ENCODE measurements at regions not wholly inside any gene's neighbourhood (a gene's known extent, or its start where the extent isn't known, plus 50 kb on each side); places are given as distances from the start of the nearest gene placed in this dataset.

DNA sequence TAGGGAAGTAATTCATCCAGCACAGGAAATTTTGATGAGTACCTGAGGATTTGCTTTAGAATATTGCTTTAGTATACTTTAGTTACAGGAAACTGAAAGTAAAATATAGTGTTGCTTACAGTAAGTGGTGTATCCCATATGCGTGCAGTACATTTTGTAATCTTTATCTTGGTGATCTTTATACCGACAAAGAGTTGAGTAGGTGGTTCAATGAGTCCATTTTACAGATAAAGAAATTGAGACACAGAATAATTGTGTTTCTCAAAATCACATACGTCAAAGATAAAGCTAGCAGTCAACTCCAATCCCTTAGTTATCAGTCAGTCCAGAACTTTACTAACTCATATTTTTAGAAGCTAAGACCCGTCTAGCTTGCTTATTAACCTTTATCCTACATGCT, 65.8 kb upstream of the E2F3 start:
- Histone ChIP-seq H3K4me1 (ENCODE audit: insufficient read depth) (no peaks in the 10 kb centered on the region), H3K79me2 (replicated peaks; ENCODE audit: insufficient read depth) (no peaks in the 10 kb centered on the region), H3K4me3 (no peak overlapping the region), H3K36me3 (ENCODE audit: insufficient read depth) (no peaks in the 10 kb centered on the region), H3K9me2 (ENCODE audit: insufficient read depth) (peaks cover 4% of the 10 kb centered on the region; the same call in 1 of the 2 replicates), H2AFZ (no peak overlapping the region), H3F3A (replicated peaks; ENCODE audit: low read depth) (no peaks in the 10 kb centered on the region), H4K20me1 (replicated peaks; ENCODE audit: insufficient read depth) (no peaks in the 10 kb centered on the region), H3K27me3 (ENCODE audit: insufficient read depth) (no peaks in the 10 kb centered on the region), H3K27ac (ENCODE audit: low read depth) (no peak overlapping the region), H3K4me2 (no peak overlapping the region)
- Mint-ChIP-seq H3K36me3 (ENCODE audit: low read depth) (no peaks in the 10 kb centered on the region), H3K9me3 (no peaks in the 10 kb centered on the region), H3K27ac (no peak overlapping the region), H3K4me3 (no peak overlapping the region), H3K4me1 (no peaks in the 10 kb centered on the region), H3K27me3 (ENCODE audit: insufficient read depth, low read depth, poor library complexity) (no peaks in the 10 kb centered on the region)
- ATAC-seq (no peak), DNase-seq (ENCODE audit: low spot score) (no peak)
- TF ChIP-seq EZH2phosphoT487 (IDR thresholded peaks at IDR 0.05; ENCODE audit: unreplicated experiment) (no peak), CTCF (conservative IDR thresholded peaks at IDR 0.05; ENCODE audit: low read depth in 2 of 2) (no peak), STAT1 (IDR thresholded peaks at IDR 0.05; ENCODE audit: unreplicated experiment) (no peak), ZNF331 (CRISPR knock-in tag; IDR thresholded peaks at IDR 0.05; ENCODE audit: low read depth) (no peak), JUNB (IDR thresholded peaks at IDR 0.05; ENCODE audit: unreplicated experiment) (no peak), NANOG (IDR thresholded peaks at IDR 0.05; ENCODE audit: borderline replicate concordance) (no peak)
- TF ChIP-seq, protein P1, sequence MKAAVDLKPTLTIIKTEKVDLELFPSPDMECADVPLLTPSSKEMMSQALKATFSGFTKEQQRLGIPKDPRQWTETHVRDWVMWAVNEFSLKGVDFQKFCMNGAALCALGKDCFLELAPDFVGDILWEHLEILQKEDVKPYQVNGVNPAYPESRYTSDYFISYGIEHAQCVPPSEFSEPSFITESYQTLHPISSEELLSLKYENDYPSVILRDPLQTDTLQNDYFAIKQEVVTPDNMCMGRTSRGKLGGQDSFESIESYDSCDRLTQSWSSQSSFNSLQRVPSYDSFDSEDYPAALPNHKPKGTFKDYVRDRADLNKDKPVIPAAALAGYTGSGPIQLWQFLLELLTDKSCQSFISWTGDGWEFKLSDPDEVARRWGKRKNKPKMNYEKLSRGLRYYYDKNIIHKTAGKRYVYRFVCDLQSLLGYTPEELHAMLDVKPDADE (IDR thresholded peaks at IDR 0.05), result no peak

DNA sequence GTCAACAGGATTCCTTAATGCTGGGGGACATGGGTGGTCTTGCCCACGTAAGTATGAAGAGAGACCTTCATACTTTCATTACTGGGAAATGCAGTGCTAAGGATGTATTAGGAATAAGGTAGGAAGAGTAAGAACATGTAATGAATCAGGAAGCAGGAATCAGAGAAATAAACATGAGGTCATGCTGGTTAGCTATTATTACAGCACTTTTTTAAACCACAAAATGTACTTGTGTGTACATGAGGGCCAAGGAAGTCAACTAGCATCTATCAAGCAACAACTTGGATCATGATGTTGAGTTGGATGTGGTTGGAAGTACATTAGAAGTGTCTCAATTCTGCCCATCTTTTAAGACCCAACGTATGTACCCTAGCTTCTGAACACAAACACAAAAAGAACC, 63.5 kb upstream of the E2F3 start:
- Mint-ChIP-seq H3K27ac (no peak overlapping the region), H3K27me3 (ENCODE audit: insufficient read depth, low read depth, poor library complexity) (peaks cover 1% of the 10 kb centered on the region), H3K9me3 (no peaks in the 10 kb centered on the region), H3K36me3 (ENCODE audit: low read depth) (no peaks in the 10 kb centered on the region), H3K4me1 (no peaks in the 10 kb centered on the region), H3K4me3 (no peak overlapping the region)
- H3K4me1 ChIP-seq (ENCODE audit: insufficient read depth), result no peaks in the 10 kb centered on the region
- H4K20me1 ChIP-seq (replicated peaks; ENCODE audit: insufficient read depth), result no peaks in the 10 kb centered on the region
- ATAC-seq (no peak), DNase-seq (ENCODE audit: low spot score) (no peak)
- no peak overlapping the region for H3K4me3 ChIP-seq
- H3K9me2 ChIP-seq (ENCODE audit: insufficient read depth), result peaks cover 8% of the 10 kb centered on the region; the same call in 1 of the 2 replicates
- H3K4me2 ChIP-seq, result no peak overlapping the region
- H3K36me3 ChIP-seq (ENCODE audit: insufficient read depth), result no peaks in the 10 kb centered on the region
- no peaks in the 10 kb centered on the region for H3K27me3 ChIP-seq (ENCODE audit: insufficient read depth)
- no peaks in the 10 kb centered on the region for H3K79me2 ChIP-seq (replicated peaks; ENCODE audit: insufficient read depth)
- no peak overlapping the region for H2AFZ ChIP-seq
- H3F3A ChIP-seq (replicated peaks; ENCODE audit: low read depth), result no peaks in the 10 kb centered on the region
- H3K27ac ChIP-seq (ENCODE audit: low read depth), result no peak overlapping the region
- TF ChIP-seq, protein P2, sequence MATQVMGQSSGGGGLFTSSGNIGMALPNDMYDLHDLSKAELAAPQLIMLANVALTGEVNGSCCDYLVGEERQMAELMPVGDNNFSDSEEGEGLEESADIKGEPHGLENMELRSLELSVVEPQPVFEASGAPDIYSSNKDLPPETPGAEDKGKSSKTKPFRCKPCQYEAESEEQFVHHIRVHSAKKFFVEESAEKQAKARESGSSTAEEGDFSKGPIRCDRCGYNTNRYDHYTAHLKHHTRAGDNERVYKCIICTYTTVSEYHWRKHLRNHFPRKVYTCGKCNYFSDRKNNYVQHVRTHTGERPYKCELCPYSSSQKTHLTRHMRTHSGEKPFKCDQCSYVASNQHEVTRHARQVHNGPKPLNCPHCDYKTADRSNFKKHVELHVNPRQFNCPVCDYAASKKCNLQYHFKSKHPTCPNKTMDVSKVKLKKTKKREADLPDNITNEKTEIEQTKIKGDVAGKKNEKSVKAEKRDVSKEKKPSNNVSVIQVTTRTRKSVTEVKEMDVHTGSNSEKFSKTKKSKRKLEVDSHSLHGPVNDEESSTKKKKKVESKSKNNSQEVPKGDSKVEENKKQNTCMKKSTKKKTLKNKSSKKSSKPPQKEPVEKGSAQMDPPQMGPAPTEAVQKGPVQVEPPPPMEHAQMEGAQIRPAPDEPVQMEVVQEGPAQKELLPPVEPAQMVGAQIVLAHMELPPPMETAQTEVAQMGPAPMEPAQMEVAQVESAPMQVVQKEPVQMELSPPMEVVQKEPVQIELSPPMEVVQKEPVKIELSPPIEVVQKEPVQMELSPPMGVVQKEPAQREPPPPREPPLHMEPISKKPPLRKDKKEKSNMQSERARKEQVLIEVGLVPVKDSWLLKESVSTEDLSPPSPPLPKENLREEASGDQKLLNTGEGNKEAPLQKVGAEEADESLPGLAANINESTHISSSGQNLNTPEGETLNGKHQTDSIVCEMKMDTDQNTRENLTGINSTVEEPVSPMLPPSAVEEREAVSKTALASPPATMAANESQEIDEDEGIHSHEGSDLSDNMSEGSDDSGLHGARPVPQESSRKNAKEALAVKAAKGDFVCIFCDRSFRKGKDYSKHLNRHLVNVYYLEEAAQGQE (IDR thresholded peaks at IDR 0.05; ENCODE audit: unreplicated experiment), result no peak
- TF ChIP-seq EZH2phosphoT487 (IDR thresholded peaks at IDR 0.05; ENCODE audit: unreplicated experiment) (no peak), ZNF331 (CRISPR knock-in tag; IDR thresholded peaks at IDR 0.05; ENCODE audit: low read depth) (no peak), ZNF114 (CRISPR knock-in tag; IDR thresholded peaks at IDR 0.05) (no peak), JUNB (IDR thresholded peaks at IDR 0.05; ENCODE audit: unreplicated experiment) (no peak), EZH2 (IDR thresholded peaks at IDR 0.05; ENCODE audit: low read depth, unreplicated experiment) (no peak), POLR2AphosphoS5 (IDR thresholded peaks at IDR 0.05; ENCODE audit: low read depth) (no peak), STAT1 (IDR thresholded peaks at IDR 0.05; ENCODE audit: unreplicated experiment) (no peak), NANOG (IDR thresholded peaks at IDR 0.05; ENCODE audit: borderline replicate concordance) (no peak)
- TF ChIP-seq, protein P1 (IDR thresholded peaks at IDR 0.05), result no peak
